Tibial artery (tissue), 4 donors: ENCODE measurements at regions not wholly inside any gene's neighbourhood (a gene's known extent, or its start where the extent isn't known, plus 50 kb on each side); places are given as distances from the start of the nearest gene placed in this dataset.

Source experiments
- DNase-seq, 2 donors: peaks; one replicate each; pipeline ENCODE4 v3.0.0-alpha.2; 2019
- H3K27ac ChIP-seq, 2 donors: fragments of 200-600 bp; sonication (generic) in 1 of 2; 1 replicate in 1 of 2; 2 replicates in 1 of 2; pipeline ENCODE4 v1.5.1; 2018 to 2019; ENCODE audit warnings: mild to moderate bottlenecking in 1 of 2
- H3K27me3 ChIP-seq, 2 donors: fragments of 200-600 bp; sonication (generic) in 1 of 2; one replicate each; pipeline versions ENCODE4 v1.5.1 to v1.6.0; 2016 to 2019
- H3K36me3 ChIP-seq, 3 donors: fragments of 200-600 bp; sonication (generic) in 2 of 3; one replicate each; pipeline ENCODE4 v1.5.1; 2016 to 2019; ENCODE audit warnings: mild to moderate bottlenecking in 2 of 3
- H3K4me1 ChIP-seq, 4 donors: fragments of 200-600 bp; sonication (generic) in 2 of 4; 1 replicate in 3 of 4; 2 replicates in 1 of 4; pipeline ENCODE4 v1.5.1; 2016 to 2019
- H3K4me3 ChIP-seq, 2 donors: fragments of 200-600 bp; sonication (generic) in 1 of 2; 1 replicate in 1 of 2; 2 replicates in 1 of 2; pipeline ENCODE4 v1.5.1; 2018 to 2019; ENCODE audit warnings: mild to moderate bottlenecking in 2 of 2
- H3K9me3 ChIP-seq, 3 donors: fragments of 200-600 bp; sonication (generic) in 1 of 3; one replicate each; pipeline ENCODE4 v1.5.1; 2016 to 2019
- intact Hi-C: fragments of 100-400 bp; cut with DNase I; formaldehyde crosslinking; loops from one replicate; pipeline ENCODE4 v1.15.0; 2023; ENCODE audit warnings: low total_unique reads
- TF ChIP-seq, protein P1 (sequence below), 2 experiments: fragments of 200-600 bp in 1 of 2; fragments of 450-650 bp in 1 of 2; IDR thresholded peaks; one replicate each; pipeline ENCODE4 v1.5.1; 2017 to 2019; ENCODE audit warnings: antibody characterized with exemption in 2 of 2, mild to moderate bottlenecking in 1 of 2, moderate library complexity in 1 of 2

GRCh38 chr6:6704103-6705060, 115.9 kb downstream of the LY86 start:
- TF ChIP-seq, protein P1, sequence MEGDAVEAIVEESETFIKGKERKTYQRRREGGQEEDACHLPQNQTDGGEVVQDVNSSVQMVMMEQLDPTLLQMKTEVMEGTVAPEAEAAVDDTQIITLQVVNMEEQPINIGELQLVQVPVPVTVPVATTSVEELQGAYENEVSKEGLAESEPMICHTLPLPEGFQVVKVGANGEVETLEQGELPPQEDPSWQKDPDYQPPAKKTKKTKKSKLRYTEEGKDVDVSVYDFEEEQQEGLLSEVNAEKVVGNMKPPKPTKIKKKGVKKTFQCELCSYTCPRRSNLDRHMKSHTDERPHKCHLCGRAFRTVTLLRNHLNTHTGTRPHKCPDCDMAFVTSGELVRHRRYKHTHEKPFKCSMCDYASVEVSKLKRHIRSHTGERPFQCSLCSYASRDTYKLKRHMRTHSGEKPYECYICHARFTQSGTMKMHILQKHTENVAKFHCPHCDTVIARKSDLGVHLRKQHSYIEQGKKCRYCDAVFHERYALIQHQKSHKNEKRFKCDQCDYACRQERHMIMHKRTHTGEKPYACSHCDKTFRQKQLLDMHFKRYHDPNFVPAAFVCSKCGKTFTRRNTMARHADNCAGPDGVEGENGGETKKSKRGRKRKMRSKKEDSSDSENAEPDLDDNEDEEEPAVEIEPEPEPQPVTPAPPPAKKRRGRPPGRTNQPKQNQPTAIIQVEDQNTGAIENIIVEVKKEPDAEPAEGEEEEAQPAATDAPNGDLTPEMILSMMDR (IDR thresholded peaks at IDR 0.05): no peak
- Histone ChIP-seq H3K9me3 (no peaks in the 10 kb centered on the region), H3K4me3 (no peak overlapping the region), H3K27me3 (no peaks in the 10 kb centered on the region), H3K27ac (no peak overlapping the region), H3K4me1 (peaks cover 0 to 15% (median 11%) of the 10 kb centered on the region in 4 donors), H3K36me3 (no peaks in the 10 kb centered on the region)
- no peak for DNase-seq
- intact Hi-C loops: no loop called here

DNA sequence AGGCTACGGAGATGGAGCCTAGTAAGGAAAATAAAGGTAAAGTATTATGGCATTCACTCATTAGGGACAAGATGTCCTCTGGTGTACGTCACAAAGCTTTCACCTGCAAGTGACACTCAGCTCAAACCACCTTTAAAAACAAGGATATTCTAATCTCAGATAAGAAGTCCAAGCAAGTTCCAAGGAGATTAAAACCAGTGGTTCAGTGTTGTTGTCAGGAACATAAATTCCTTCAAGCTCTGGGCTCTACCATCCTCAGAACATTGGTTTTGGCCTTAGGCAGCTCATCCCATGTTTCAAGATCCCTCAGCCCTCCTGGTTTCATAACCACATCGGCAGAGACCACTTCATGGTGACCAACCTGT, 116.5 kb downstream of the LY86 start:
- H3K27ac ChIP-seq: no peak overlapping the region
- H3K9me3 ChIP-seq: no peaks in the 10 kb centered on the region
- no peaks in the 10 kb centered on the region for H3K36me3 ChIP-seq
- no peaks in the 10 kb centered on the region for H3K27me3 ChIP-seq
- no peak for DNase-seq
- TF ChIP-seq, protein P1 (IDR thresholded peaks at IDR 0.05): no peak
- H3K4me3 ChIP-seq: no peak overlapping the region
- H3K4me1 ChIP-seq: peaks cover 0 to 8% (median 5%) of the 10 kb centered on the region in 4 donors
- intact Hi-C loops: no loop called here

- DNase-seq: no peak
- H3K4me3 ChIP-seq: no peak overlapping the region
- no peaks in the 10 kb centered on the region for H3K4me1 ChIP-seq
- no peak overlapping the region for H3K27ac ChIP-seq
- H3K9me3 ChIP-seq: no peaks in the 10 kb centered on the region
- intact Hi-C loops: no loop called here
- TF ChIP-seq, protein P1 (IDR thresholded peaks at IDR 0.05): no peak
- no peaks in the 10 kb centered on the region for H3K27me3 ChIP-seq
- H3K36me3 ChIP-seq: no peaks in the 10 kb centered on the region
Observed at GRCh38 chr6:6705915-6706675, 117.6 kb downstream of the LY86 start.

- Histone ChIP-seq H3K27me3 (peaks cover 0 to under 1% of the 10 kb centered on the region in 2 donors), H3K36me3 (no peaks in the 10 kb centered on the region), H3K4me3 (no peak overlapping the region), H3K9me3 (no peaks in the 10 kb centered on the region), H3K4me1 (no peaks in the 10 kb centered on the region), H3K27ac (no peak overlapping the region)
- intact Hi-C loops: no loop called here
- no peak for DNase-seq
- TF ChIP-seq, protein P1 (IDR thresholded peaks at IDR 0.05): no peak
Observed at GRCh38 chr6:6707143-6707542, 118.6 kb downstream of the LY86 start.

- H3K36me3 ChIP-seq: no peaks in the 10 kb centered on the region
- no peak overlapping the region for H3K4me3 ChIP-seq
- peaks cover 0 to 12% (median 4%) of the 10 kb centered on the region in 4 donors for H3K4me1 ChIP-seq
- H3K27ac ChIP-seq: no peak overlapping the region
- DNase-seq: no peak
- intact Hi-C loops: no loop called here
- no peaks in the 10 kb centered on the region for H3K9me3 ChIP-seq
- peaks cover 0 to 3% of the 10 kb centered on the region in 2 donors for H3K27me3 ChIP-seq
- TF ChIP-seq, protein P1 (IDR thresholded peaks at IDR 0.05): no peak
Observed at GRCh38 chr6:6709106-6709505, 120.6 kb downstream of the LY86 start.
